ENCODE measurements at regions not wholly inside any gene's neighbourhood (a gene's known extent, or its start where the extent isn't known, plus 50 kb on each side); places are given as distances from the start of the nearest gene placed in this dataset.

DNA sequence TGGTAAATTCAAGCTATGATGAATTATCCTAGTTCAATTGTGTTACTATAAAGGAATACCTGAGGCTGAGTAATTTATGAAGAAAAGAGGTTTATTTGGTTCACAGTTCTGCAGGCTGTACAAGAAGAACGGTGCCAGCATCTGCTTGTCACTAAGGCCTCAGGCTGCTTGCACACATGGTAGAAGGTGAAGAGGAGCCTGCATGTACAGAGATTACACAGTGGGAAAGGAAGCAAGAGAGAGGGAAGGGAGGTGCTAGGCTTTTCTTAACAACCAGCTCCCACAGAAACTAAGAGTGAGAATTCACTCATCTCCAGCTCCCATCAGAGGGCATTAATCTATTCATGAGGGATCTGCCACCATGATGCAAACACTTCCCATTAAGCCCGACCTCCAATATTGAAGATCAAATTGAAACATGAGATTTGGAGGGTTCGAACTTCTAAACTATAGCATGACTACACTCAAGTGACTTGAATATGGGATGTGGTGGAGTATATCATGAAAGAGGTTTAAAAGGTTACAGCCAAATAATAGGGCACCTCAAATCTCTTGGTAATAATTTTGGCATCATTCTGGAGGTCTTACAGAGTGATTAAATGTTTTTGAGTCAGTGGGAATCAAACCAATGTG is 58.4 kb upstream of the ETAA1 start:
- no peak overlapping the region for H3K4me3 ChIP-seq
- H3K27me3 ChIP-seq = no peaks in the 10 kb centered on the region
- no peak overlapping the region for H3K27ac ChIP-seq
- H3K4me1 ChIP-seq = no peaks in the 10 kb centered on the region
- DNase-seq = no peak
- TF ChIP-seq POLR2A (IDR thresholded peaks at IDR 0.05) = no peak
- TF ChIP-seq, protein P1, sequence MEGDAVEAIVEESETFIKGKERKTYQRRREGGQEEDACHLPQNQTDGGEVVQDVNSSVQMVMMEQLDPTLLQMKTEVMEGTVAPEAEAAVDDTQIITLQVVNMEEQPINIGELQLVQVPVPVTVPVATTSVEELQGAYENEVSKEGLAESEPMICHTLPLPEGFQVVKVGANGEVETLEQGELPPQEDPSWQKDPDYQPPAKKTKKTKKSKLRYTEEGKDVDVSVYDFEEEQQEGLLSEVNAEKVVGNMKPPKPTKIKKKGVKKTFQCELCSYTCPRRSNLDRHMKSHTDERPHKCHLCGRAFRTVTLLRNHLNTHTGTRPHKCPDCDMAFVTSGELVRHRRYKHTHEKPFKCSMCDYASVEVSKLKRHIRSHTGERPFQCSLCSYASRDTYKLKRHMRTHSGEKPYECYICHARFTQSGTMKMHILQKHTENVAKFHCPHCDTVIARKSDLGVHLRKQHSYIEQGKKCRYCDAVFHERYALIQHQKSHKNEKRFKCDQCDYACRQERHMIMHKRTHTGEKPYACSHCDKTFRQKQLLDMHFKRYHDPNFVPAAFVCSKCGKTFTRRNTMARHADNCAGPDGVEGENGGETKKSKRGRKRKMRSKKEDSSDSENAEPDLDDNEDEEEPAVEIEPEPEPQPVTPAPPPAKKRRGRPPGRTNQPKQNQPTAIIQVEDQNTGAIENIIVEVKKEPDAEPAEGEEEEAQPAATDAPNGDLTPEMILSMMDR (IDR thresholded peaks at IDR 0.05) = no peak
- H3K9me3 ChIP-seq = no peaks in the 10 kb centered on the region
- no peaks in the 10 kb centered on the region for H3K36me3 ChIP-seq

DNA sequence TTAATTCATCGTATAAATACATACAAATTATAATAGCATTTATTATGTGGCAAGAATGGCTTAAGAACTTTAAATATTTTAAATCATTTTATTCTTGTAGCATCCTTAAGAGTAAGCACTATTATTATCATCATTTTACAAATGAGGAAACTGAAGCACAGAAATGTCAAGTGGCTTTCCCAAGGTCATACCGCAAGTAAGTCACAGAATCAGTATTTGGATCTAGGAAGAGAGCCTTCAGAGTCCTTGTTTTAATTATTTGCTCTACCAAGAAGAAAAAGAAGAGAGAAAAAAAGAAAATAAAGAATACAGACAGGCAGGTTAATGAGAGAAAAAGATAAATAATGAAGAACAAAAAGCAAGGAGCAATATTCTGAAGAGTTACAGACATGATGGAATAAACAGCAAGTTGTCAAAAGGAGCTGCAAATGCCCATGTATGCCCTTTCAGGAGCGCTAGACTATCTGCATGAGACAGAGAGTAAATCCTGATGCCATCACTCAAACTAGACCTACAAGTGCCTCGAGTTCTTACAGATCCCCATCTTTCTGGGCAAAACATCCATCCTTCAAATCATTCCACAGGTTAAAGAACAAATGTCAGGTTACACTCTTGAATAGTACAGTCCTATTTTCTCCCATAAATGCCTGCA is 57.8 kb upstream of the ETAA1 start:
- no peaks in the 10 kb centered on the region for H3K36me3 ChIP-seq
- no peak overlapping the region for H3K4me3 ChIP-seq
- no peaks in the 10 kb centered on the region for H3K4me1 ChIP-seq
- no peak for DNase-seq
- TF ChIP-seq, protein P1 (IDR thresholded peaks at IDR 0.05) = no peak
- no peak for TF ChIP-seq POLR2A (IDR thresholded peaks at IDR 0.05)
- no peak overlapping the region for H3K27ac ChIP-seq
- no peaks in the 10 kb centered on the region for H3K9me3 ChIP-seq
- H3K27me3 ChIP-seq = no peaks in the 10 kb centered on the region

DNA sequence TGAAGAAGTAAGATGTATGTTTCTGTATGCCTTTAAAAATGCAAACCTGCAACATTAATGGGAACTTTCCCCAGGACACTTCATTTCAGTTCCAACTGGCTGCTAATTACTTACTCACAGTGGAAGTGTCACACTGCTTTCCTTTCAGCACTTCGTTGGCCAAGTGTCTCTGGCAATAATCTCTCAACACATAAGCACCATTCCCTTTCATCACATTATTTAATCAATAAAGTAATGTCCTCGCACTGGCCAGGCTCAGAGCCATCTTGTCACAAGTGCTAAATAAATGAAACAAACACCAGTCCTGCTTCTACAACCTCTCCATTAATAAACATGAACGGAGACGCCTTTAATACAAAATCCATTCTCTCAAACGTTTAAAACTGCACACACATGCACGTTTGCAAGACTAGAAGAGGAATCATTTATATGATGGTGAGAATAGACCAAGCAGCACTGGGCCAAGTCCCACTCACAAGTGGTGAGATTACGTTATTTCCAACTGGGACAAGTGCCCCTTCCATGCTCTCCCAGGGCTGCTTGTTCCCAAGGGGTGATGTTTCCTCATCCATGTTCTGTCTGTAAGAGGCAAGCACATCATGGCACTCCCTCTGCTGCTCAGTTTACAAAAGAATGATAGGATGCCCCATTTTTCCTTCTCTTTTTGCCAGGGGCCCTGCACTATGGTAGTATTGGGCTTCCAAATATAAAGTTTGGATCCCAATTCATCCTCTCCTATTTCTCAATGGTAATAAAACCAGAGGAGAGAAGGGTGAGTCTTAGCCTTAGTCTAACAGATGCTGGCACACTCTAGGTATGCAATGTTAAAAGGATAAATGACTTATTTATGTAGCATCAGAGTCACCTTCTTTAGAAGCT is 56.8 kb upstream of the ETAA1 start:
- Histone ChIP-seq H3K9me3 (no peaks in the 10 kb centered on the region), H3K4me3 (no peak overlapping the region), H3K27me3 (no peaks in the 10 kb centered on the region), H3K27ac (no peak overlapping the region), H3K36me3 (no peaks in the 10 kb centered on the region), H3K4me1 (no peaks in the 10 kb centered on the region)
- no peak for DNase-seq
- no peak for TF ChIP-seq POLR2A (IDR thresholded peaks at IDR 0.05)
- TF ChIP-seq, protein P1 (IDR thresholded peaks at IDR 0.05) = no peak

DNA sequence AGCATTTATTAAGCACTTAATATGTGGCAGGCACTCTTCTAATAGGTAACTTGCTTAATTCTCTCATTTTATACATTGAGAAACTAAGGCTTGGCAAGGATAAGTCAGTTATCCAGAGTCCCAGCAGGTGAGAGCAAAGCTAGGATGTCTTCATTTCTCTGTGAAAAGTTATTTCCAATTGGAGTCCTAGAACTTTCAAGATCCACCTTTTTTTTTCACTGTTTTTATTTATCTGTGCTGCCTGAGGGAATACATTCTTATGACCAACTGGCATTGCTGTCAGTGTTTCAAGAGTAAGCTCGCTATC is 56.2 kb upstream of the ETAA1 start:
- H3K4me1 ChIP-seq = no peaks in the 10 kb centered on the region
- H3K9me3 ChIP-seq = no peaks in the 10 kb centered on the region

DNA sequence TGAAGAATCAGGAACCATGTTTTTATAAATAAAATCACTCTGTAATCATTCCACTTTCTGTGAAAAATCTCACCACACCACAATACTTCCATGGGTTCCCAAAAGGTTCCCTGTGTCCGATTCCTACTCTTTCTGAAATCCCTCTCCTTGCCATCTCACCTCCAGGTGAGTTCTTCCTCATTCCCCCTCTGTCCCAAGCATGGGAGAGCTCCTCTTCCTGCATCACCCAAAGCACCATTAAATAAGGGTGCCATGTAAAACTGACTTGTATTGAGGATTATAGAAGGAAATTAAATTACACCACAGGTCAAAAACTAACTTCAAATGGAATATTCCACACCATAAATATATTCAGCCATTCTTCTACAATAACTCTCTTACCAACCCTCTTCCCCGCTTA is 55.8 kb upstream of the ETAA1 start:
- DNase-seq = no peak
- no peaks in the 10 kb centered on the region for H3K36me3 ChIP-seq
- no peak overlapping the region for H3K4me3 ChIP-seq
- H3K9me3 ChIP-seq = no peaks in the 10 kb centered on the region
- no peaks in the 10 kb centered on the region for H3K4me1 ChIP-seq
- H3K27me3 ChIP-seq = no peaks in the 10 kb centered on the region
- TF ChIP-seq, protein P1 (IDR thresholded peaks at IDR 0.05) = no peak
- TF ChIP-seq POLR2A (IDR thresholded peaks at IDR 0.05) = no peak
- H3K27ac ChIP-seq = no peak overlapping the region

More for the DNA sequence above, 56.2 kb upstream of the ETAA1 start:
- H3K4me3 ChIP-seq = no peak overlapping the region
- no peak for DNase-seq
- no peak overlapping the region for H3K27ac ChIP-seq
- no peaks in the 10 kb centered on the region for H3K36me3 ChIP-seq
- no peaks in the 10 kb centered on the region for H3K27me3 ChIP-seq
- no peak for TF ChIP-seq POLR2A (IDR thresholded peaks at IDR 0.05)
- TF ChIP-seq, protein P1 (IDR thresholded peaks at IDR 0.05) = no peak

Measured in Peyer's patch (tissue), 4 donors.